Skeletal muscle cell (primary cell): ENCODE measurements at regions not wholly inside any gene's neighbourhood (a gene's known extent, or its start where the extent isn't known, plus 50 kb on each side); places are given as distances from the start of the nearest gene placed in this dataset.
"Not testable (repeated sequence)": the region's sequence is repeated elsewhere in the genome, so short reads cannot be mapped to it uniquely, and the experiment has no call there.

Experiments
- DNase-seq: peaks from one replicate; pipeline ENCODE4 v3.0.0-alpha.2; 2010; ENCODE audit warnings: low read depth
- H3K4me3 ChIP-seq: 2 replicates; pipeline ENCODE4 v1.5.1; 2011; ENCODE audit warnings: low read depth, mild to moderate bottlenecking, control low read depth, low read length, moderate library complexity

- no peak for DNase-seq
- no peak overlapping the region for H3K4me3 ChIP-seq
Measured at GRCh38 chr2:114123925-114124324, 234.0 kb downstream of the ACTR3 start.

DNA sequence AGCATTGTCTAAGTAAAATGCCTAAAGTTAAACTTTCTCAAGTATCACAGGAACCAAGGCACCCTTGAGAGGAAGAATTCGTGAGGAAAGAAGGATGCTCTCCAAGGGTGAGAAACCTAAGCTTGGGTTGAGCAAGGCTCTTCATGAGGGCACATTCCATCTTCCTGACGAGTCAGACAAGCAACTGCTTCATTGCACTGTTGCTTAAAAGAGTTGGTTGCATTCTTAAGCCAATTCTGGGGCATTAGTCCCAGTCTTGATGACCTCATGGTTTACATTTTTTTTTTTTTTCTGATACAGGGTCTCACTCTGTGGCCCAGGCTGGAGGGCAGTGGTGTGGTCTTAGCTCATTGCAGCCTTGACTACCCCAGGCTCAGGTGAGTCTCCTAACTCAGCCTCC, 237.5 kb downstream of the ACTR3 start:
- DNase-seq = no peak
- H3K4me3 ChIP-seq = no peak overlapping the region

DNA sequence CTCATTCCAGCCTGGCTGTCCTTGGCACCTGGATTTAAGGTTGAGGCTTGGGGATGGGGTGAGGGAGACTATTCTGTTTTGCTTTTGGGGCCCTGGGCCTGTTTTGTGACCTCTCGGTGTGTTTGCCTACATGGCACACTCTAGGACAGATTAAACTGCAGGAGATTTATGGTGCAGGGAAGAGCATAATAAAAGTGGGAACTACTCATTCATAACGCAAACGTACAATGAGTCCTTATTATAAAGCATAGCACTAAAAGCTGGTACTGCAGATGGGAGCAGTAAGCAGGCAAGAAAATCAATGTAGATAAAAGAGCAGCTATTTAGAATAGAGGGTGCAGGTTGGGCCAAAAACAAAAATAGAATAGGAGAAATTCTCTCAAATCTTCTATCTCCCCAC, 238.4 kb downstream of the ACTR3 start:
- H3K4me3 ChIP-seq = no peak overlapping the region
- DNase-seq = no peak

DNA sequence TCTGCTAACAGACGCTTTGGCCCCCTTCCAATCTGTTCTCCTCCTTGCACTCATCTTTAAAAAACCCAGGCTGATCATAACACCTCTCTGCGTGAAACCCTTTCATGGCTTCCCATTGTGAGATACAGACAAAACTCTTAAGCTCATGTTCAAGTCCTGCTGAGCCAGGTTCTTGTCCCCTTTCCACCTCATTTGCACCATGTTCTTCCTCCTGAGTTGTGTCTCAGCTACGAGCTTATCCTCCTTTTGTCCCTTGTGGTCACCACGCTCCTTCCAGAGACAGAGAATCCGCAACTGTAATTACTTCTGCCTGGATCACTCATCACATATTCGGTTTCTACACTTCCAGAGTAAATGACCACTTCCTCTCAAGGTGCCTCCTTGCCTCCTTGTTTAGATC, 238.8 kb downstream of the ACTR3 start:
- DNase-seq = no peak
- no peak overlapping the region for H3K4me3 ChIP-seq

DNA sequence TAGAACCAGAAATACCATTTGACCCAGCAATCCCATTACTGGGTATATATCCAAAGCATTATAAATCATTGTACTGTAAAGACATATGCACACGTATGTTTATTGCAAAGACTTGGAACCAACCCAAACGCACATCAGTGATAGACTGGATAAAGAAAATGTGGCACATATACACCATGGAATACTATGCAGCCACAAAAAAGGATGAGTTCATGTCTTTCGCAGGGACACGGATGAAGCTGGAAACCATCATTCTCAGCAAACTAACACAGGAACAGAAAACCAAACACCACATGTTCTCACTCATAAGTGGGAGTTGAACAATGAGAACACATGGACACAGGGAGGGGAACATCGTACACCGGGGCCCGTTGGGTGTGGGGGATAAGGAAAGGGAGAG, 242.2 kb downstream of the ACTR3 start:
- not testable (repeated sequence) for H3K4me3 ChIP-seq, DNase-seq

DNA sequence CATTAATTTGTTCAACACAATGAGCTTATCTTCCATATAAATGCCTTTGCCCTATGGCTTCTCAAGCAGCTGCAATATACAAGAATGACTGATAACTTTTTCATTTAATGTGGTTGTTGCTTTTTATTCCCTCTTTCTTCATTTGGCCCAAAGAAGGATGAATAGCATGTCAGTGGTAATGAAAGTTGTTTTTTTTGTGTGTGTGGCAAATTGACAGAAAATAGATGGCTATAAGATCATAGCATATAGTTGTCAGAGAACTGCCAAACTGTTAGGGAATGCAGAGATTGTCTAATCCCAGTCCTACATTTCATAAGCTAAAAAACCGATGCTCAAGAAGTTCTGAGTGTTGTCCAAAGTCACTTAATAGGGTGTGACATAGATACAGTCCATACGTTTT, 244.3 kb downstream of the ACTR3 start:
- H3K4me3 ChIP-seq = no peak overlapping the region
- DNase-seq = no peak

- H3K4me3 ChIP-seq = no peak overlapping the region
- no peak for DNase-seq
Measured at GRCh38 chr2:114139542-114139941, 249.7 kb downstream of the ACTR3 start.

DNA sequence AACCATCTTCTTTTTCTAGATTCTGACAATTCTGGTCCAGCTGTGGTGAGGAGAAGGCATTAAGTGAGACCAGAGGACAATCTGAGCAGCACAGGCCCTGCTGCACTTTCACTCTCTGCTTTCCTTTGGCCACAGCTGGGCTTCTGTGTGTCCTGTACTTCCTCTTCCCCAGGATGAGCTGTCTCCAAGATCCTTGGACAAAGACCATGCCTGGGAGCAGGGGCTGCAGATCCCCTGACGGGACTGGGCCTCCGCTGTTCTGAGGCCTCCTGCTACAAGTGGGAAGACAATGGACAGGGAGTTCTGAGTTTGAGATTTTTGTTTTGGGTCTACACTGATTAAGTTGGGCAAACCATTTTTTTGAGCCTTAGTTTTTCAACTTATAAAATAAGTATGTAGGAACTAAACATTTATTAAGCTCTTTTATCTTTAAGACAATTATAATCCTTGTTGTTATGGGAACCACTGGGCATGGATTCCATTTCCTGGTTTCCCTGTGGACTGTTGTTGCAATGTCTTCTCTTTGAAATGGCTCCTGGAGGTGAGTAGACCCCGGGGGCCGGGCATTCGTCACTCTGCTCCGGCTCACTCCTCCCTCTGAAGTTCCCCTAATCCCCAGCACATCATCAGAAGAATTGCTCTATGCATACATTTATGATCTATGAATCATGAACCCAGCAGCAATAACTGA, 266.6 kb downstream of the ACTR3 start:
- DNase-seq = no peak
- H3K4me3 ChIP-seq = no peak overlapping the region

DNA sequence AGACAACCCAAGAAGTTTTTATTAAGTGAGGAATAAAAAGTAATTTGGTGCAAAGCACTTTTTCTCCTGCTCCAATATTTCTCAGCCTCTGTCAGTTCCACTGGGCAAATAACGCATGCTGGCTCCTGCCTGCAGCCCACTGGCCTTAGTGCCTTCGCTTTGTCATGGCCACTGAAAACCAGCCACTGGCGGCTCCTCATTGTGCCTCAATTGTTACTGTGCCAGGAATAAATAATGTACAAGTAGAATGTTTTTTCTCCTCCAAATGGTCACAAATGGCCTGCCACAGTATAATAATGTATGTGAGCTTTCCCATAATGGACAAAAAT, 267.1 kb downstream of the ACTR3 start:
- no peak overlapping the region for H3K4me3 ChIP-seq
- DNase-seq = no peak

- no peak for DNase-seq
- H3K4me3 ChIP-seq = no peak overlapping the region
Measured at GRCh38 chr2:114160263-114160981, 270.5 kb downstream of the ACTR3 start.

DNA sequence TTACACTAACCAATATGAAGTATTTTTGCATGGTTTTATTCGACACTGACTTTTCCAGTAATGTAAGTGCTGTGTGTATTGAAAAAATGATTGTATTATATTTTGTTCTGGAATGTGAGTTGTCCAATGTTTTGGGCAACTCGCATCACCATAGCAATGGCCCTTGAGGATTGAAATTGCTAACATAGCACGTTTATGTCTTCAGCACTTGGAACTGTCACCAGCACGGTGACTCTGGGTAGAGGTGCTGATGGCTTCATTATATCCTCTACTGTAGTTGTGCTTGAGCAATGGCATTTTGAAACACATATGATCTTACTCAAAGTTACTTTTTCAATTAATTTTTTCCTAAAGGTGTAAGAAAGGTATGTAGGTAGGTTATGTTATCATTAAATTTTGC, 271.5 kb downstream of the ACTR3 start:
- no peak overlapping the region for H3K4me3 ChIP-seq
- DNase-seq = no peak

DNA sequence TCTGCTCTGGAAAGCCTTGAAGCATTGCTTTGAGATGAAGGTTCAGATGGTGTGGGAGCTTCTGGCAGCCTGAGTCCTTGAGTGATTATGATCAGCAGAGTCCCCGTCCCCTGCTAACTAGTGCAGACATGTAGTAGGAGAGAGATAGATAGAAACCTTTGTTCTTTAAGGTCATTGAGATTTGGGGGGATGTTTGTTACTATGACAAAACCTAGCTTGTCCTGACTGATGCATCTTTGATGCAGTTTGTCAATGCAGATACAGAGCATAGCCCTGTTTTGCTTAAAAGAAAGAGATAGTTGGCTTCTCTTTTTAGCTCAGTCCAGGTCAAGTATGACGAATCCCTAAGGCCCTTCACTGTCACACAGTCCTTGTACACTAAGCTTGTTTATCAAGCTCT, 274.6 kb upstream of the DPP10 start:
- no peak overlapping the region for H3K4me3 ChIP-seq
- DNase-seq = no peak

DNA sequence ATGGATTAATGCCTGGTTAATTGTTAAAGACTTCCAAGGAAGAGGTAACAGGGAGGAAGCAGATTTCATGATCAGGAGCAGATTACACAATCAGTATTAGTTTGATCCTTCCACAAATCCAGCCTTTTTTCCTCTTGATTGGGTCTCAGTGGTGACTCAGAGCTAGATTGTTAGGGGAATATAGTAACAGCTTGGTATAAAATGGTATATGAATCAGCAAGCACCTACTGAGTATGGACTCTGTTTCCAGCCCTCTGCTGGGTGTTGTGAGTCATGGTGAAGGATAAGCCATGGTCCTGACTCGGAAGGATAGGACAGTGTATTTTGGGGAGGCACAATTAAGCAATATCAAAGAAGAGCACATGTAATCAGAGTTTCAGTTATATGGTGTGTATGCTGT, 272.4 kb upstream of the DPP10 start:
- no peak for DNase-seq
- no peak overlapping the region for H3K4me3 ChIP-seq

- H3K4me3 ChIP-seq = no peak overlapping the region
- DNase-seq = no peak
Measured at GRCh38 chr2:114175507-114175906, 266.9 kb upstream of the DPP10 start.

DNA sequence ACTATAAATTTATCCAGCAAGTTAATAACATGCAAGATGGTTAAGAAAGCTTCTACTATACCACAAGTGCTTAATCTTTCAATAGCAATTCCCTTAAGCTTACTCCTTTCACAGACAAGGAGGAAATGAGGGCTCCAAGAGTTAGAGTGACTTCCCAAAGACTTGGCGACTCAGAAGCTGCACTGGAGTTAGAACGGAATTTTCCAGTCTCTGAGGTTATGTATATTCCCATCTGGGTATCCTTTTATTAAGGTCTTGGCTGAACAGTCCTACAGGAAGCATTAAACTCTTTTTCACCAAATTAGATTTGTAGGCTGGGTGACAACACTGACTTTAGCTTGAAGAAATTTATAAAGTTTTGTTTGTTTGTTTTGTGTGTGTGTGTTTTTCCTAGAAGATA, 256.9 kb upstream of the DPP10 start:
- H3K4me3 ChIP-seq = no peak overlapping the region
- no peak for DNase-seq

DNA sequence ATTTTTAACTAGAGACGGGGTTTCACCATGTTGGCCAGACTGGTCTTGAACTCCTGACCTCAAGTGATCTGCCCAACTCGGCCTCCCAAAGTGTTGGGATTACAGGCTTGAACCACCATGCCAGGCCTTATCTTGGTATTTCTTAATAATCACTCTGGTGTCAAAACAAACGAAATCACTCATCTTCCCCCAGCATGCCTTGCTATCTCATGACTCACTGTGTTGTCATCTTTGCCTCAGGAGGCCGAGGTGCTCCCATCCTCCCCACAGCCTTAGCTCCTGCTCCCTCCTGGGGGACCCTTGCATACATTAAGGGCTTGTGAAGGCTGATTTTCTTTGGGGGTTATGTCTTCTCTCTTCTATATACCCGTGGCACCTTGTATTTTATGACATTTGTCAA, 250.1 kb upstream of the DPP10 start:
- no peak overlapping the region for H3K4me3 ChIP-seq
- DNase-seq = no peak

- no peak overlapping the region for H3K4me3 ChIP-seq
- DNase-seq = no peak
Measured at GRCh38 chr2:114201781-114202180, 240.7 kb upstream of the DPP10 start.

GRCh38 chr2:114203679-114204078, 238.8 kb upstream of the DPP10 start:
- no peak overlapping the region for H3K4me3 ChIP-seq
- DNase-seq = no peak

DNA sequence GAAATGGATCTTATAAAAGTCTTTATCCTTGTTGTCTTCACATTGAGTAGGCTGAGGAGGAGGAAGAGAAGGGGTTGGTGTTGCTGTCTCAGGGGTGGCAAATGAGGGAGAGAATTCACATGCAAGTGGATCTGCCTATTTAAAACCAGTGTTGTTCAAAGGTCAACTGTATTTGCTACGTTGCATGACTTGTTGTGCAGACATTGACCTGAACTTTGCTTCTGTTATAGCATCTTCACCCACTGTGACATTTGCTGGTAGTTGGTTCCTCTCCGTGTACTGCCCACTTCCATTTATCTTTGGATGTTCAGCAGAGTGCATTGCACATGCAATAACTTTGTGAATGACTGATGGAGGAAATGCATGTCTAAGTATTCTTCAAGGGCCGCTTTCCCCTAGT, 228.6 kb upstream of the DPP10 start:
- H3K4me3 ChIP-seq = no peak overlapping the region
- no peak for DNase-seq

DNA sequence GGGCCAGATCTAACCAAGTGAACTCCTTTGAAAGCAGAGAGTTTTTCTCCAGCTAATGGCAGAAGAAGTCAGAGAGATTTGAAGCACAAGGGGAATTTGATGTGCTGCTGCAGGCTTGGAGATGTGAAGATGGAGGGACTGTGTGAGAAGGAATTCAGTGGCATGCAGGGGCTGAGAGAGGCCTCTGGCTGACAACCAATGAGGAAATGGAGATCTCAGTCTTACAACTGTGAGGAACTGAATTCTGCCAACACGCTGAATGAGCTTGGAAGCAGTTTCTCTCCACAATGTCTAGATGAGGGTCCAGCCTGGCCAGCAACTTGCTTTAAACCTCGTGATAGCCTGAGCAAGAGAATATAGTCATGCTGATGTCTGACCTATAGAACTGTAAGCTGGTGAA, 224.1 kb upstream of the DPP10 start:
- no peak overlapping the region for H3K4me3 ChIP-seq
- no peak for DNase-seq

GRCh38 chr2:114219456-114219855, 223.0 kb upstream of the DPP10 start:
- no peak for DNase-seq
- no peak overlapping the region for H3K4me3 ChIP-seq

DNA sequence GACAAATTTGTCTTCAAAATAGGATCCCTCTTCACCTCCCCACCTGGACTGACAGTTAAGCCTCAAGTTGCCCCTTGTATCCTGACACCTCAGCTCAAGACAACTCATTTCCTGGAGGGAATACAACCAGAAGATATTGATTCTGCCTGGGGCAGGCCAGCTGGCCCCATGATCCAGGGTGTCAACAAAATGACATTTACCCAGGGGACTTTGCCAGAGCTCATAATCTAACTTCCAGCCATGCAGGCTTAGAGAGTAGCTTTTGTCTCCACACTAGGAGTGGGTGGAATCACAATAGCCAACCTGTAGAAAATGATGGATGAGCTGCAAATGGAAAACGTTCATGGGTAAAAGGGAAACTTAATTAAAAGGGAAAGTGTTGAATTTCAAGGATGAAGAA, 220.1 kb upstream of the DPP10 start:
- H3K4me3 ChIP-seq = no peak overlapping the region
- no peak for DNase-seq
